Esophagus muscularis mucosa (tissue), 4 donors: ENCODE measurements at regions not wholly inside any gene's neighbourhood (a gene's known extent, or its start where the extent isn't known, plus 50 kb on each side); places are given as distances from the start of the nearest gene placed in this dataset.
"Not testable (repeated sequence)": the region's sequence is repeated elsewhere in the genome, so short reads cannot be mapped to it uniquely, and the experiment has no call there.

Source experiments
- DNase-seq: peaks from one replicate; pipeline ENCODE4 v3.0.0-alpha.2; 2017; ENCODE audit errors: extremely low spot score
- H3K27ac ChIP-seq, 4 donors: fragments of 200-600 bp; sonication (generic); replicated peaks in 1 of 4; 1 replicate in 3 of 4; 2 replicates in 1 of 4; pipeline ENCODE4 v1.5.1; 2016 to 2019; ENCODE audit warnings: mild to moderate bottlenecking in 1 of 4
- H3K27me3 ChIP-seq, 4 donors: fragments of 200-600 bp; sonication (generic); one replicate each; pipeline versions ENCODE4 v1.5.1 to v1.6.0; 2016 to 2019
- H3K36me3 ChIP-seq, 4 donors: fragments of 200-600 bp; sonication (generic); one replicate each; pipeline ENCODE4 v1.5.1; 2016 to 2019
- H3K4me1 ChIP-seq, 4 donors: fragments of 200-600 bp; sonication (generic); one replicate each; pipeline ENCODE4 v1.5.1; 2016 to 2019
- H3K4me3 ChIP-seq, 4 donors: fragments of 200-600 bp; sonication (generic); 1 replicate in 2 of 4; 2 replicates in 2 of 4; pipeline ENCODE4 v1.5.1; 2016 to 2019; ENCODE audit warnings: mild to moderate bottlenecking in 4 of 4, moderate library complexity in 1 of 4
- H3K9me3 ChIP-seq, 4 donors: fragments of 200-600 bp; sonication (generic); 1 replicate in 3 of 4; 2 replicates in 1 of 4; pipeline ENCODE4 v1.5.1; 2016 to 2019
- EP300 ChIP-seq: sonication (generic); formaldehyde crosslinking; IDR thresholded peaks from one replicate; pipeline ENCODE4 v1.6.1; 2017; ENCODE audit warnings: antibody characterized with exemption
- POLR2A ChIP-seq: fragments of 450-650 bp; IDR thresholded peaks from one replicate; pipeline ENCODE4 v1.6.1; 2017; ENCODE audit warnings: antibody characterized with exemption, moderate library complexity, mild to moderate bottlenecking, low read depth
- POLR2AphosphoS5 ChIP-seq, 2 donors: sonication (generic); formaldehyde crosslinking; IDR thresholded peaks; one replicate each; pipeline ENCODE4 v1.6.1; 2017; ENCODE audit warnings: antibody characterized with exemption in 2 of 2
- WGBS: methylation state at CpG from one replicate; pipeline ENCODE4 v1.1.5; 2018; 5-methylcytosine and 5-hydroxymethylcytosine counted together
- intact Hi-C: fragments of 100-400 bp; cut with DNase I; formaldehyde crosslinking; loops from one replicate; pipeline ENCODE4 v1.15.1; 2023
- TF ChIP-seq, protein P1 (sequence below), 3 experiments: fragments of 200-600 bp in 2 of 3; fragments of 450-650 bp in 1 of 3; sonication (generic) in 2 of 3; IDR thresholded peaks; one replicate each; pipeline ENCODE4 v1.5.1; 2017 to 2019; ENCODE audit warnings: antibody characterized with exemption in 3 of 3, mild to moderate bottlenecking in 2 of 3, moderate library complexity in 1 of 3

DNA sequence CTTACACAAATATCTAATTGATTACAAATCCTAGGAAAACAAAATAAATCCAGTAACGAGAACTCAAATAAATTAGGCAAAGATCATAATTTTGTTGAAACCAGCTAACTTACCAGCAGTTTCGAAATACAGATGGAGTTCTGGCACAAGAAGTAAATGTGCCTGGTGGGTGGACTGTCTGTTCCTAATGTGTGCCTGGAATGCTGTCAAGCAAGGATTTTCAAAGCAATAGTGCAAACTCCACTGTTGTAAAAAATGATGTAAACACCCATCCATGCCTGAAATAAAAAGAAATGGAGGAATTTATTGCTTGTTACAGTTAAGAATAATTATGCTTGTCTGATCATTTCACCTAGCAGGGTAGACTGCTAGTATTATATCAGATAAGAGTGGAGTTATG, 423.9 kb upstream of the MAP2 start:
- H3K4me1 ChIP-seq = no peaks in the 10 kb centered on the region
- H3K4me3 ChIP-seq = no peak overlapping the region
- TF ChIP-seq POLR2A (no peak), POLR2AphosphoS5 (IDR thresholded peaks at IDR 0.05) (no peak), EP300 (no peak)
- TF ChIP-seq, protein P1, sequence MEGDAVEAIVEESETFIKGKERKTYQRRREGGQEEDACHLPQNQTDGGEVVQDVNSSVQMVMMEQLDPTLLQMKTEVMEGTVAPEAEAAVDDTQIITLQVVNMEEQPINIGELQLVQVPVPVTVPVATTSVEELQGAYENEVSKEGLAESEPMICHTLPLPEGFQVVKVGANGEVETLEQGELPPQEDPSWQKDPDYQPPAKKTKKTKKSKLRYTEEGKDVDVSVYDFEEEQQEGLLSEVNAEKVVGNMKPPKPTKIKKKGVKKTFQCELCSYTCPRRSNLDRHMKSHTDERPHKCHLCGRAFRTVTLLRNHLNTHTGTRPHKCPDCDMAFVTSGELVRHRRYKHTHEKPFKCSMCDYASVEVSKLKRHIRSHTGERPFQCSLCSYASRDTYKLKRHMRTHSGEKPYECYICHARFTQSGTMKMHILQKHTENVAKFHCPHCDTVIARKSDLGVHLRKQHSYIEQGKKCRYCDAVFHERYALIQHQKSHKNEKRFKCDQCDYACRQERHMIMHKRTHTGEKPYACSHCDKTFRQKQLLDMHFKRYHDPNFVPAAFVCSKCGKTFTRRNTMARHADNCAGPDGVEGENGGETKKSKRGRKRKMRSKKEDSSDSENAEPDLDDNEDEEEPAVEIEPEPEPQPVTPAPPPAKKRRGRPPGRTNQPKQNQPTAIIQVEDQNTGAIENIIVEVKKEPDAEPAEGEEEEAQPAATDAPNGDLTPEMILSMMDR (IDR thresholded peaks at IDR 0.05) = no peak
- no peaks in the 10 kb centered on the region for H3K9me3 ChIP-seq
- intact Hi-C loops = no loop called here
- DNase-seq = no peak
- no peaks in the 10 kb centered on the region for H3K27me3 ChIP-seq
- no peaks in the 10 kb centered on the region for H3K36me3 ChIP-seq
- H3K27ac ChIP-seq = no peak overlapping the region
- 63% methylated on average over 2 of the region's 2 CpGs for WGBS

DNA sequence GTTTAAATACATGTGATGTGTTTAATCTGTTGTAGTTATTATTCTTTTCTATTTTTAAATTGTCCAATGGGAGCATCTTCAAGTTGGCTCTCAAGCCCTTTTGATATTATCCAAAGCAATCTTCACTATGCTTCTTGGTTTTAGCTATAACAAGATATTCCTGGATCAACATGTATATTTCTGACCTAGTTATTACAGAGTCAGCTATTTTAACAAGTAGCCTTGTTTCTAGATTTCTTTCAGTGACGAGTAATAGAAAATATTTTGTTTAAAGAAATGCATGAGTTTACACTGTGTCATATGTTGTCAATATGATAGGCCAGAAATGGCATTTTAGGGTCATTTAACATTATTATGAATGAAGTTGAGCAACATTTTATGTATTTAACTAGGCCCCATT, 421.8 kb upstream of the MAP2 start:
- intact Hi-C loops = no loop called here
- Histone ChIP-seq H3K27me3 (no peaks in the 10 kb centered on the region), H3K36me3 (no peaks in the 10 kb centered on the region), H3K4me1 (no peaks in the 10 kb centered on the region), H3K27ac (no peak overlapping the region), H3K4me3 (no peak overlapping the region), H3K9me3 (peaks cover 0 to 7% (median 3%) of the 10 kb centered on the region in 4 donors)
- no peak for TF ChIP-seq POLR2A
- WGBS = 80% methylated on average over 1 of the region's 1 CpG
- DNase-seq = no peak

DNA sequence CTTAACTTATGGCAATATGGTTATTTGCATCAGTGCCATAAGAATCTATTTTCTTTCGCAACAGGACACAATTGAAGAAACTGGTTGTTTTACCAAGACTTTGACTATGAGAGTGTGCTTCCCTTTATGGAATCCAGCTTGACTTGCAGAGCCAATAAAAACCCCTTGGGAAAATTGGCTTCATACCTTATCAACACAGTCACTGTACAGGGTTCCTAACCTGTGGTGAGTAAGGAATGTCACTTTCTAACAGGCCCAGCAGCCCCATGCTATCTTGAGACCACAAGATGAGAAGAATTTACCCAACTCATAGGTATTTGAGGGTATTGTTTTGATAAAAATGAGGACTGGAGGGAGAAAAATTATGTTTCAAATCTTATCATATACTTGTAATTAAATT, 418.5 kb upstream of the MAP2 start:
- 76% methylated on average over 1 of the region's 1 CpG for WGBS
- TF ChIP-seq POLR2A (no peak), EP300 (no peak), POLR2AphosphoS5 (IDR thresholded peaks at IDR 0.05) (no peak)
- TF ChIP-seq, protein P1 (IDR thresholded peaks at IDR 0.05) = no peak

DNA sequence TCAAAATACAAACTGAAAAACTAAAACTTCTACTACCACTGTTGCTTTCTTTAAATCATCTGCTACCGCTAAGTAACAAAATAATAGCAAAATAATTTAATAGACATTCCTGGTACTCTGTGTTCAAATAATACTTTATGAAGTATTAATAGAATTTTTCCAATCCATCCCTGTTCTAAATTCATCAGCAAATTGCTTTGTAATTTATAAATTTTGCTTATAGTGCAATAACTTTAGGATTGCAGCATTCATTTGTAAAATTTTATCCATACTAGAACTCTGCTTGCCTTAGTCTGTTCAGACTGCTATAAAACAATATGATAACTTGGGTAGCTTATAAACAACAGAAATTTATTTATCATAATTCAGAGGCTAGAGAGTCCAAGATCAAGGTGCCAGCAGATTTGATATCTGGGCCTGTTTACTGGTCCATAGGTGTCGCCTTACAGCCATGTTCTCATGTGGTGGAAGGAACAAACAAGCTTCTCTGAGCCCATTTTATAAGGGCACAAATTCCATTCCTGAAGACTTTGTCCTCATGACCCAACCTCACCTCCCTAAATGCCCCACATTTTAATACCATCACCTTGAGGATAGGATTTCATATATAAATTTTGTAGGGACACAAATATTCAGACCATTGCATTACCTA, 415.1 kb upstream of the MAP2 start:
- no peak for DNase-seq
- intact Hi-C loops = no loop called here
- no peak overlapping the region for H3K4me3 ChIP-seq
- 88% methylated on average over 2 of the region's 2 CpGs for WGBS
- H3K27ac ChIP-seq = no peak overlapping the region
- TF ChIP-seq EP300 = no peak
- TF ChIP-seq POLR2AphosphoS5 (IDR thresholded peaks at IDR 0.05) = no peak
- TF ChIP-seq, protein P1 (IDR thresholded peaks at IDR 0.05) = no peak
- TF ChIP-seq POLR2A = no peak
- H3K27me3 ChIP-seq = no peaks in the 10 kb centered on the region
- H3K36me3 ChIP-seq = no peaks in the 10 kb centered on the region
- H3K4me1 ChIP-seq = no peaks in the 10 kb centered on the region
- peaks cover 0 to 7% (median 3%) of the 10 kb centered on the region in 4 donors for H3K9me3 ChIP-seq

More for the DNA sequence above, 418.5 kb upstream of the MAP2 start:
- intact Hi-C loops = no loop called here
- Histone ChIP-seq H3K4me3 (no peak overlapping the region), H3K4me1 (no peaks in the 10 kb centered on the region), H3K36me3 (no peaks in the 10 kb centered on the region), H3K27me3 (no peaks in the 10 kb centered on the region), H3K9me3 (peaks cover 0 to 7% (median 3%) of the 10 kb centered on the region in 4 donors), H3K27ac (no peak overlapping the region)
- no peak for DNase-seq

DNA sequence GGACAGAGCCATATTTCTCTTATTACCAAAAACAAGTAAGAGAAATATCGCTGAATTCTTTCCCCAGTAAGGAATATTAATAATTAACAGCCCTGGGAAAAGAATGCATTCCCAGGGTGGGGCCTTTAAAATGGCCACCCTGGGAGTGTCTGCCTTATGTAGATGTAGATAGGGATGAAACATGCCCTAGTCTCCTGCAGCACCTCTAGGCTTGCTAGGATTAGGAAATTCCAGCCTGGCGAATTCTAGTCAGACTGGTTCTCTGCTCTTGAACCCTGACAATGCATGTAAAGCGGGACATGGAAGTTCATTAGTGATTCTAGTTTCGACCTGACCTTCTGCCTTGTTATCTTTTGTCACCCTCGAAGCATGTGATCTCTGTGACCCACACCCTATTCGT, 405.2 kb upstream of the MAP2 start:
- H3K36me3 ChIP-seq, H3K27ac ChIP-seq, H3K4me3 ChIP-seq, DNase-seq, H3K4me1 ChIP-seq, H3K27me3 ChIP-seq, H3K9me3 ChIP-seq, intact Hi-C loops: not testable (repeated sequence)
- WGBS = 84% methylated on average over 5 of the region's 6 CpGs

DNA sequence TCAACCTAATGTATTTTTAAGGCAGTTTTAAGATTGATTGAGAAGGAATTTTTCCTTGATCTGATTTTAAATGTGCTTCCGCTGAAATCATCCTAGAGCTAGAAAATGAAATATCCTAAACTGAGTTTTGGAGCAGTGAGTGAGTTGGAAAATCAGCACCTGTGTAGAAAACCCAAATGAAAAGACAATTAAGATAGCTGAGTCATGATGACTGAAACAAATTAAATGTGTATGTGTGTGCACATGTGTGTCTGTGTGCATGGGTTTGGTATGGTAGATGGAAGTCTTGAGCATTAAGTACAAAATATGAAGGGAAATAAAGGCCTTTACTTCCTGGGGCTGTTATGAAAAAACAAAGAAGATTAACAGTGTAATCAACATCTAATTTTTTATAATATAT, 394.6 kb upstream of the MAP2 start:
- Histone ChIP-seq H3K9me3 (peaks cover 0 to 3% (median 0%) of the 10 kb centered on the region in 4 donors), H3K27me3 (no peaks in the 10 kb centered on the region), H3K27ac (no peak overlapping the region), H3K36me3 (no peaks in the 10 kb centered on the region), H3K4me1 (no peaks in the 10 kb centered on the region), H3K4me3 (no peak overlapping the region)
- intact Hi-C loops = no loop called here
- no peak for DNase-seq
- 86% methylated on average over 1 of the region's 1 CpG for WGBS
- TF ChIP-seq POLR2AphosphoS5 (IDR thresholded peaks at IDR 0.05) = no peak
- no peak for TF ChIP-seq POLR2A
- TF ChIP-seq, protein P1 (IDR thresholded peaks at IDR 0.05) = no peak
- TF ChIP-seq EP300 = no peak
